ENCODE measurements at regions not wholly inside any gene's neighbourhood (a gene's known extent, or its start where the extent isn't known, plus 50 kb on each side); places are given as distances from the start of the nearest gene placed in this dataset.

GRCh38 chr15:66862940-66863335 is 160.9 kb downstream of the SMAD6 start (continued):
- TF ChIP-seq MBD1 (CRISPR knock-in tag; IDR thresholded peaks at IDR 0.05), result no peak
- peak; percentile 32 for TF ChIP-seq ZFP36 (IDR thresholded peaks at IDR 0.05; ENCODE audit: low read depth, low read length, partially characterized antibody)
- peak; percentile 91 for TF ChIP-seq SMC3 (conservative IDR thresholded peaks at IDR 0.05; ENCODE audit: insufficient read depth, low read depth, low read length)
- TF ChIP-seq MEF2A (IDR thresholded peaks at IDR 0.05; ENCODE audit: control insufficient read depth, low read depth, low read length), result no peak
- no peak for TF ChIP-seq ZBTB1 (CRISPR knock-in tag; IDR thresholded peaks at IDR 0.05; ENCODE audit: borderline replicate concordance, low read depth)
- TF ChIP-seq KAT7 (CRISPR knock-in tag; IDR thresholded peaks at IDR 0.05; ENCODE audit: borderline replicate concordance), result no peak
- no peak for TF ChIP-seq GTF2E2 (tag; IDR thresholded peaks at IDR 0.05)
- no peak for TF ChIP-seq ZNF24 (IDR thresholded peaks at IDR 0.05)
- peak; percentile 65; the same call in 1 of the 2 replicates for TF ChIP-seq MYC (IDR thresholded peaks at IDR 0.05; ENCODE audit: low read depth, low read length)
- TF ChIP-seq MYC (CRISPR knock-in tag; IDR thresholded peaks at IDR 0.05; ENCODE audit: borderline replicate concordance, low read depth), result no peak
- no peak for TF ChIP-seq KDM5B (IDR thresholded peaks at IDR 0.05; ENCODE audit: insufficient replicate concordance, low read depth, low read length)
- TF ChIP-seq HIVEP1 (CRISPR knock-in tag; IDR thresholded peaks at IDR 0.05), result no peak
- TF ChIP-seq RBM34 (IDR thresholded peaks at IDR 0.05; ENCODE audit: borderline replicate concordance, insufficient read depth, low read length), result no peak
- no peak for TF ChIP-seq STAT5B (CRISPR knock-in tag; IDR thresholded peaks at IDR 0.05)
- peak; percentile 92 to 98 (median 96) for TF ChIP-seq CTCF (IDR thresholded peaks at IDR 0.05 in 2 of 3, conservative IDR thresholded peaks at IDR 0.05 in 1 of 3; ENCODE audit: insufficient read depth in 2 of 3, low read depth in 1 of 3, low read length in 3 of 3)
- TF ChIP-seq ZKSCAN1 (IDR thresholded peaks at IDR 0.05; ENCODE audit: low read depth, low read length), result 0 out of 2 replicates have a peak, but pooled peaks have one; percentile 40
